ENCODE measurements at regions not wholly inside any gene's neighbourhood (a gene's known extent, or its start where the extent isn't known, plus 50 kb on each side); places are given as distances from the start of the nearest gene placed in this dataset.
A peak's percentile ranks its signal among the peaks of the same experiment; 100 is the strongest.
"Not testable (repeated sequence)": the region's sequence is repeated elsewhere in the genome, so short reads cannot be mapped to it uniquely, and the experiment has no call there.

DNA sequence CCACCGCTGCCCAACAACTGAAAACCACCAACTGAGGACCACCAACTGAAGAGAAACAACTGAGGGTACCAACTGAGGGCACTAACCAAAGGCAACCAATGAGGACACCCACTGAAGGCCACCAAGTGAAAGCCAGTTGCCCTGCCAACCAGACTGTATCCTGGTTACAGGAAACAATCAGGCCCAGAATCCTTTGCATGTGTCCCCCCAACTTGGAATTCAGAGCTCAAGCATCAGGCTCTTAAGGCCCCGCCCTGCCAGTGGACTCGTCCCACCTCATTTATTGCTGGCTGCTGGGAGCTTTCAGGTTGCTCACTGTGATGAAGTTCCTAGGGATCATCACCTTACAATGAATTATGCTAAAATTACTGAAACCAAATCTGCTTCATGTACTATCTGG lies 76.6 kb upstream of the ABI1 start:
- Histone ChIP-seq H3K9me3 (no peaks in the 10 kb centered on the region), H3K4me3 (no peak overlapping the region), H3K27ac (no peak overlapping the region), H3K4me1 (no peaks in the 10 kb centered on the region), H3K36me3 (ENCODE audit: insufficient read depth in 1 of 2, low read depth in 1 of 2) (no peaks in the 10 kb centered on the region), H3K27me3 (ENCODE audit: insufficient read depth in 3 of 3, low read length in 2 of 3) (no peaks in the 10 kb centered on the region)
- intact Hi-C loops (cut with DNase I) = no loop called here
- no peak for ATAC-seq
- WGBS, 3 donors = 78 to 81% (median 78%) methylated on average over 3 of the region's 3 CpGs
- no peak for TF ChIP-seq CTCF (IDR thresholded peaks at IDR 0.05)
- DNase-seq = no peak

- H3K27me3 ChIP-seq (ENCODE audit: insufficient read depth in 3 of 3, low read length in 2 of 3); H3K4me1 ChIP-seq; DNase-seq; intact Hi-C loops (cut with DNase I); H3K4me3 ChIP-seq; H3K9me3 ChIP-seq; H3K27ac ChIP-seq; H3K36me3 ChIP-seq (ENCODE audit: insufficient read depth in 1 of 2, low read depth in 1 of 2); ATAC-seq: not testable (repeated sequence)
- WGBS, 3 donors = 67 to 77% (median 76%) methylated on average over 11 of the region's 11 CpGs
These were observed 73.4 kb upstream of the ABI1 start for GRCh38 chr10:26934190-26934589.

- no peak overlapping the region for H3K27ac ChIP-seq
- H3K27me3 ChIP-seq (ENCODE audit: insufficient read depth in 3 of 3, low read length in 2 of 3) = no peaks in the 10 kb centered on the region
- H3K4me3 ChIP-seq = no peak overlapping the region
- H3K9me3 ChIP-seq = no peaks in the 10 kb centered on the region
- WGBS, 3 donors = 59 to 66% (median 63%) methylated on average over 2 of the region's 2 CpGs
- no peaks in the 10 kb centered on the region for H3K4me1 ChIP-seq
- no peak for DNase-seq
- no peaks in the 10 kb centered on the region for H3K36me3 ChIP-seq (ENCODE audit: insufficient read depth in 1 of 2, low read depth in 1 of 2)
- intact Hi-C loops (cut with DNase I) = no loop called here
- no peak for TF ChIP-seq CTCF (IDR thresholded peaks at IDR 0.05)
- ATAC-seq = no peak
These were observed 71.8 kb upstream of the ABI1 start for GRCh38 chr10:26932576-26932975.

GRCh38 chr10:26931223-26931622 lies 70.5 kb upstream of the ABI1 start:
- Histone ChIP-seq H3K27ac (no peak overlapping the region), H3K36me3 (ENCODE audit: insufficient read depth in 1 of 2, low read depth in 1 of 2) (no peaks in the 10 kb centered on the region), H3K27me3 (ENCODE audit: insufficient read depth in 3 of 3, low read length in 2 of 3) (no peaks in the 10 kb centered on the region), H3K4me1 (no peaks in the 10 kb centered on the region), H3K9me3 (no peaks in the 10 kb centered on the region), H3K4me3 (peak overlapping the region; percentile 28)
- no peak for TF ChIP-seq CTCF (IDR thresholded peaks at IDR 0.05)
- DNase-seq = no peak
- peak in 1 of 4 donors; percentile 42 for ATAC-seq
- intact Hi-C loops (cut with DNase I) = no loop called here
- WGBS, 3 donors = 7 to 11% (median 9%) methylated on average over 20 to 21 of the region's 21 CpGs

DNA sequence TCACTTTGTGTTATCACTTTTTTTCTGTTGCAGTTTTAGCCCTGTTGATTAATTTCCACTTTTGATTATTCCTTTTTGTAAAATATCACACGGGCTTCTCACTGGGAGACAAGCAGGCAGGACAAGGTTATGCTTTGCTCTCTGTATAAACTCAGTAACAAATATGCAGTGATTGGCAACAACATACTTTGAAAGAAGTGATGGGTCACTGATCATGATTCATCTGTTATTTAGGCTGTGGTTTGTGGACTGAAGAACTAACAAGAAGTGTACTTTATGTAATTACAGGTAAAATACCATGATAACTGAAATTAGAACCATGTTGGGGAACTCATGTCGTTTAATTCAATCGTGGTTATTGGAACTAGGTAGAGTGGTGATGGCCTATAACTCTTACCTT lies 62.1 kb upstream of the ABI1 start:
- H3K4me3 ChIP-seq; H3K27me3 ChIP-seq (ENCODE audit: insufficient read depth in 3 of 3, low read length in 2 of 3); DNase-seq; H3K4me1 ChIP-seq; H3K9me3 ChIP-seq; H3K27ac ChIP-seq; ATAC-seq; H3K36me3 ChIP-seq (ENCODE audit: insufficient read depth in 1 of 2, low read depth in 1 of 2); intact Hi-C loops (cut with DNase I): not testable (repeated sequence)
- 84 to 85% (median 85%) methylated on average over 3 of the region's 3 CpGs for WGBS, 3 donors

DNA sequence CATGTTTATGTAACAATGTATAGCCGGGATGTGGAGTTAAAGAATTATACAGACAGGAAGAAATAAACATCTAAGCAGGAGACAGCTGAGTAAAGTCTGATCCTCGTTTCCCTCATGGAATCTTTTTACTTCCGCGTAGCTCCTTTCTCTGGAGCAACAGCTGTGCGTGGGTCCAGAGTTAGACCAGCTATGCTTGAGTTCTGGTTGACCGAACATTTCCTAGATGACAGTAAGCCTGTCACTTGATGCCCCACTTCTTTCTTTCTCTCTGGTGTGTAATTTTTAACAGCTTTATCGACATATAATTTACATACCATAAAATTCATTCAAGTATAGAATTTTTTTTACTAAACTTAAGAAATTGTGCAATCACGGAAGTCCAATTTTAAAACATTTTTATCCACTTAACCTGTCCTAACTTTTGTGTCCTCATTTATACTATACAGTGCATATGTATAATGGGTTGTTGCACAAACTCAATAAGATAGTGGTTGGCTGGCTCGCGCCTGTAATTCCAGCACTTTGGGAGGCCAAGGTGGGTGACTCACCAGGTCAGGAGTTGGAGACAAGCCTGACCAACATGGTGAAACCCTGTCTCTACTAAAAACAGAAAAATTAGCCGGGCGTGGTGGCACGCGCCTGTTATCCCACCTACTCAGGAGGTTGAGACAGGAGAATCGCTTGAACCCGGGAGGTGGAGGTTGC lies 58.5 kb upstream of the ABI1 start:
- H3K9me3 ChIP-seq; H3K36me3 ChIP-seq (ENCODE audit: insufficient read depth in 1 of 2, low read depth in 1 of 2); H3K4me1 ChIP-seq; intact Hi-C loops (cut with DNase I); DNase-seq; H3K4me3 ChIP-seq; ATAC-seq; H3K27ac ChIP-seq; H3K27me3 ChIP-seq (ENCODE audit: insufficient read depth in 3 of 3, low read length in 2 of 3): not testable (repeated sequence)
- 70 to 73% (median 70%) methylated on average over 15 to 16 of the region's 16 CpGs for WGBS, 3 donors
